A549 (cell line): ENCODE measurements at regions not wholly inside any gene's neighbourhood (a gene's known extent, or its start where the extent isn't known, plus 50 kb on each side); places are given as distances from the start of the nearest gene placed in this dataset.

Experiments
- CBX2 ChIP-seq: fragments of 200-600 bp; sonication (generic); IDR thresholded peaks from 2 replicates; pipeline ENCODE4 v1.6.1; 2016; ENCODE audit warnings: low read depth, mild to moderate bottlenecking, borderline replicate concordance
- CTCF ChIP-seq: fragments of >200 bp; sonication (Bioruptor Twin); formaldehyde crosslinking; IDR thresholded peaks from 3 replicates; pipeline ENCODE4 v1.5.1; 2016
- FOSL2 ChIP-seq, 2 experiments: fragments of 450-650 bp in 1 of 2; fragments of >200 bp in 1 of 2; sonication (Bioruptor Twin) in 1 of 2; formaldehyde crosslinking; IDR thresholded peaks; 2 replicates each; pipeline versions ENCODE4 v1.5.0 to v1.6.1; 2016 to 2020; ENCODE audit warnings: mild to moderate bottlenecking in 1 of 2, moderate library complexity in 1 of 2
- KDM1A ChIP-seq: fragments of 200-600 bp; sonication (generic); IDR thresholded peaks from 2 replicates; pipeline ENCODE4 v1.6.1; 2016; ENCODE audit warnings: low read depth, mild to moderate bottlenecking
- NR3C1 ChIP-seq: fragments of >200 bp; sonication (Bioruptor Twin); formaldehyde crosslinking; IDR thresholded peaks from 3 replicates; pipeline ENCODE4 v1.6.1; 2017
- PHF8 ChIP-seq: fragments of 200-600 bp; sonication (generic); IDR thresholded peaks from 2 replicates; pipeline ENCODE4 v1.6.1; 2016; ENCODE audit warnings: low read depth, mild to moderate bottlenecking, antibody characterized with exemption, moderate library complexity, borderline replicate concordance
- POLR2A ChIP-seq: IDR thresholded peaks from 2 replicates; pipeline ENCODE4 v1.6.1; 2012; ENCODE audit warnings: mild to moderate bottlenecking, low read length
- REST ChIP-seq: fragments of 200-600 bp; sonication (generic); IDR thresholded peaks from 2 replicates; pipeline ENCODE4 v1.6.1; 2016; ENCODE audit warnings: antibody characterized with exemption, mild to moderate bottlenecking, moderate library complexity
- RFX5 ChIP-seq: fragments of 450-650 bp; IDR thresholded peaks from 2 replicates; pipeline ENCODE4 v1.7.1; 2014; ENCODE audit warnings: antibody characterized with exemption, mild to moderate bottlenecking, moderate library complexity
- SREBF2 ChIP-seq: fragments of 450-650 bp; IDR thresholded peaks from 2 replicates; pipeline ENCODE4 v1.6.1; 2014; ENCODE audit warnings: mild to moderate bottlenecking, moderate library complexity

GRCh38 chr13:44171156-44171555, 202.5 kb upstream of the SERP2 start:
- TF ChIP-seq CTCF (no peak), NR3C1 (no peak), PHF8 (no peak), RFX5 (no peak), SREBF2 (no peak), CBX2 (no peak), KDM1A (no peak), FOSL2 (IDR thresholded peaks at IDR 0.05) (no peak), FOSL2 (CRISPR knock-in tag; IDR thresholded peaks at IDR 0.05) (no peak), POLR2A (no peak), REST (no peak)
